Gastrocnemius medialis (tissue), 4 donors: ENCODE measurements at regions not wholly inside any gene's neighbourhood (a gene's known extent, or its start where the extent isn't known, plus 50 kb on each side); places are given as distances from the start of the nearest gene placed in this dataset.

Source experiments
- ATAC-seq, 2 donors: fragments of 150-250 bp; one replicate each; pipeline ENCODE4 v1.9.1; 2016
- DNase-seq, 2 donors: peaks; one replicate each; pipeline ENCODE4 v3.0.0-alpha.2; 2019
- H3K27ac ChIP-seq, 4 donors: fragments of 200-600 bp; sonication (generic); 1 replicate in 1 of 4; 2 replicates in 3 of 4; pipeline ENCODE4 v1.5.1; 2016 to 2018; ENCODE audit warnings: mild to moderate bottlenecking in 2 of 4, moderate library complexity in 1 of 4
- H3K27me3 ChIP-seq, 3 donors: fragments of 200-600 bp; sonication (generic) in 2 of 3; 1 replicate in 1 of 3; 2 replicates in 2 of 3; pipeline versions ENCODE4 v1.5.1 to v1.6.0; 2016 to 2019; ENCODE audit warnings: mild to moderate bottlenecking in 1 of 3, moderate library complexity in 1 of 3
- H3K36me3 ChIP-seq, 2 donors: fragments of 200-600 bp; sonication (generic) in 1 of 2; one replicate each; pipeline ENCODE4 v1.5.1; 2017 to 2018
- H3K4me1 ChIP-seq, 2 donors: fragments of 200-600 bp; sonication (generic) in 1 of 2; one replicate each; pipeline ENCODE4 v1.5.1; 2016 to 2017; ENCODE audit warnings: mild to moderate bottlenecking in 2 of 2
- H3K4me3 ChIP-seq, 4 donors: fragments of 200-600 bp; sonication (generic) in 3 of 4; 1 replicate in 1 of 4; 2 replicates in 3 of 4; pipeline ENCODE4 v1.5.1; 2016 to 2019; ENCODE audit warnings: mild to moderate bottlenecking in 2 of 4
- H3K9me3 ChIP-seq, 3 donors: fragments of 200-600 bp; sonication (generic) in 2 of 3; 1 replicate in 1 of 3; 2 replicates in 2 of 3; pipeline ENCODE4 v1.5.1; 2016 to 2019
- CTCF ChIP-seq, 5 experiments: fragments of 450-650 bp in 3 of 5; fragments of 200-600 bp in 2 of 5; sonication (generic) in 2 of 5; IDR thresholded peaks in 4 of 5; conservative IDR thresholded peaks in 1 of 5; 1 replicate in 4 of 5; 2 replicates in 1 of 5; pipeline ENCODE4 v1.5.1; 2016 to 2019; ENCODE audit warnings: antibody characterized with exemption in 5 of 5, mild to moderate bottlenecking in 3 of 5, moderate library complexity in 3 of 5
- POLR2A ChIP-seq, 2 donors: fragments of 450-650 bp; IDR thresholded peaks; one replicate each; pipeline ENCODE4 v1.6.1; 2017; ENCODE audit warnings: antibody characterized with exemption in 2 of 2, mild to moderate bottlenecking in 2 of 2, moderate library complexity in 2 of 2
- in situ Hi-C, 4 donors: fragments of 200-750 bp; cut with MboI; loops; one replicate each; pipeline versions ENCODE4 v1.15.0 to v1.8.0; 2017; ENCODE audit warnings: low sequenced_read_pairs in 4 of 4
- intact Hi-C: fragments of 100-400 bp; cut with DNase I; formaldehyde crosslinking; loops from one replicate; pipeline ENCODE4 v1.15.1; 2023; ENCODE audit warnings: low total_unique reads

- in situ Hi-C loops: no loop called here
Observed at GRCh38 chr6:48032151-48032550, 78.8 kb downstream of the PTCHD4 start.

GRCh38 chr6:48031711-48032110 is 79.3 kb downstream of the PTCHD4 start:
- intact Hi-C loops: no loop called here
- in situ Hi-C loops: no loop called here
- H3K27me3 ChIP-seq: no peaks in the 10 kb centered on the region
- H3K9me3 ChIP-seq: no peaks in the 10 kb centered on the region
- TF ChIP-seq CTCF (IDR thresholded peaks at IDR 0.05 in 4 of 5, conservative IDR thresholded peaks at IDR 0.05 in 1 of 5): no peak
- TF ChIP-seq POLR2A (IDR thresholded peaks at IDR 0.05): no peak
- no peaks in the 10 kb centered on the region for H3K36me3 ChIP-seq
- DNase-seq (no peak), ATAC-seq (no peak)
- no peak overlapping the region for H3K27ac ChIP-seq
- no peak overlapping the region for H3K4me3 ChIP-seq
- no peaks in the 10 kb centered on the region for H3K4me1 ChIP-seq

More at GRCh38 chr6:48032151-48032550, 78.8 kb downstream of the PTCHD4 start:
- no peak overlapping the region for H3K27ac ChIP-seq
- H3K27me3 ChIP-seq: no peaks in the 10 kb centered on the region
- H3K4me3 ChIP-seq: no peak overlapping the region
- ATAC-seq (no peak), DNase-seq (no peak)
- TF ChIP-seq POLR2A (IDR thresholded peaks at IDR 0.05) (no peak), CTCF (IDR thresholded peaks at IDR 0.05 in 4 of 5, conservative IDR thresholded peaks at IDR 0.05 in 1 of 5) (no peak)
- no peaks in the 10 kb centered on the region for H3K4me1 ChIP-seq
- intact Hi-C loops: no loop called here
- no peaks in the 10 kb centered on the region for H3K9me3 ChIP-seq
- H3K36me3 ChIP-seq: no peaks in the 10 kb centered on the region

- ATAC-seq (no peak), DNase-seq (no peak)
- Histone ChIP-seq H3K27ac (no peak overlapping the region), H3K4me1 (no peaks in the 10 kb centered on the region), H3K36me3 (no peaks in the 10 kb centered on the region), H3K4me3 (no peak overlapping the region), H3K9me3 (no peaks in the 10 kb centered on the region), H3K27me3 (no peaks in the 10 kb centered on the region)
- in situ Hi-C loops: no loop called here
- intact Hi-C loops: no loop called here
- no peak for TF ChIP-seq POLR2A (IDR thresholded peaks at IDR 0.05)
- TF ChIP-seq CTCF (IDR thresholded peaks at IDR 0.05 in 4 of 5, conservative IDR thresholded peaks at IDR 0.05 in 1 of 5): no peak
Observed at GRCh38 chr6:48027704-48028435, 83.1 kb downstream of the PTCHD4 start.

GRCh38 chr6:48024956-48025355 is 86.0 kb downstream of the PTCHD4 start:
- DNase-seq: no peak
- TF ChIP-seq CTCF (IDR thresholded peaks at IDR 0.05 in 4 of 5, conservative IDR thresholded peaks at IDR 0.05 in 1 of 5): no peak
- no peak overlapping the region for H3K4me3 ChIP-seq
- in situ Hi-C loops (no loop called here), intact Hi-C loops (no loop called here)
- no peaks in the 10 kb centered on the region for H3K36me3 ChIP-seq
- H3K27ac ChIP-seq: no peak overlapping the region
- H3K4me1 ChIP-seq: no peaks in the 10 kb centered on the region
- ATAC-seq: no peak
- no peaks in the 10 kb centered on the region for H3K27me3 ChIP-seq
- no peaks in the 10 kb centered on the region for H3K9me3 ChIP-seq

- no peaks in the 10 kb centered on the region for H3K36me3 ChIP-seq
- no peaks in the 10 kb centered on the region for H3K27me3 ChIP-seq
- no peak overlapping the region for H3K4me3 ChIP-seq
- no peaks in the 10 kb centered on the region for H3K9me3 ChIP-seq
- intact Hi-C loops (no loop called here), in situ Hi-C loops (no loop called here)
- DNase-seq (no peak), ATAC-seq (no peak)
- H3K4me1 ChIP-seq: no peaks in the 10 kb centered on the region
- H3K27ac ChIP-seq: no peak overlapping the region
- TF ChIP-seq POLR2A (IDR thresholded peaks at IDR 0.05) (no peak), CTCF (IDR thresholded peaks at IDR 0.05 in 4 of 5, conservative IDR thresholded peaks at IDR 0.05 in 1 of 5) (no peak)
Observed at GRCh38 chr6:48021904-48022303, 89.1 kb downstream of the PTCHD4 start.
